ENCODE measurements at regions not wholly inside any gene's neighbourhood (a gene's known extent, or its start where the extent isn't known, plus 50 kb on each side); places are given as distances from the start of the nearest gene placed in this dataset.

DNA sequence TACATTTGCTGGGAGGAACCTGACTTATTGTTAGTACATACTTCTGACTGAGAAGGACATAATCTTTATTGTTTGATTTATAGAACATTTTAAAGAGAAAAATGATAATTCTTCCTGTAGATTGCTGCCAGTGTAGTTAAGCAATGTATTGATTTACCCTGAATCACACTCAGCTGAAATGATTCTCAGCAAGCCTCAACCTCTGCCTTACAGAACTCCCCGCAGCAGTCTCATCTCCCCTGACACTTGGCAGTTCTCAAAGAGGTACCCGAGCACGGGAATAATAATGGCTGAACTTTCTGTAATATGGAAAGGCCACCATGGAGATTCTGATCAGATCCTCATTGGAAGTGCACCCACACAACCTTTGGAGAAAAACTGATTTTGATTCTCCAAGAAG lies 74.9 kb upstream of the RFX3 start:
- H3K4me1 ChIP-seq (ENCODE audit: control insufficient read depth, insufficient read depth, low read length), result peaks cover 4% of the 10 kb centered on the region; the same call in 1 of the 2 replicates
- no peak overlapping the region for H3K27ac ChIP-seq (ENCODE audit: low read depth, low read length)
- no peaks in the 10 kb centered on the region for H3K27me3 ChIP-seq (ENCODE audit: control insufficient read depth, insufficient read depth, low read length)
- H3K4me3 ChIP-seq (ENCODE audit: low read depth, low read length), result no peak overlapping the region
- no peaks in the 10 kb centered on the region for H3K36me3 ChIP-seq (ENCODE audit: control insufficient read depth, insufficient read depth, low read length)
- H3K9ac ChIP-seq (ENCODE audit: low read depth, low read length), result no peak overlapping the region
- no peaks in the 10 kb centered on the region for H3K9me3 ChIP-seq (ENCODE audit: control insufficient read depth, insufficient read depth, low read length)

DNA sequence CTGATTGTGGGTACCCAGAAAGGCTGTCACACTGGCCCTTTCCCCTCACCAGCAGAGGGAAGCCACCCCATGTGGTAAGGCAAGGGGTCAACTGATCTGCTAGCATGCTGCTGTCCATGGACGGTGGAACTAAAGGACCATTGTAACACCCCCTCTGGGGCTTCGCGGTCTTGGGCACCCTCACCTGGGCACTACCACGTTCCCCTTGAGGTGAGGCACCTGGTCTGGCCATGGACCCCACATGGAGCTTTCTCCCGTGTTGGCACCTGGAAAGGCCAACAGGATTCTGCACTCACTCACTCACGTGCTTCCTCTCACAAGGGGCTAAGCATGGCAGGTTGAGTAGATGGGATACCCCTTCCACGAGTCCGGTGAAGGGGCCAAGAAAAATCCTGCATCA lies 72.0 kb upstream of the RFX3 start:
- H3K9me3 ChIP-seq (ENCODE audit: control insufficient read depth, insufficient read depth, low read length), result no peaks in the 10 kb centered on the region
- no peaks in the 10 kb centered on the region for H3K27me3 ChIP-seq (ENCODE audit: control insufficient read depth, insufficient read depth, low read length)
- H3K4me1 ChIP-seq (ENCODE audit: control insufficient read depth, insufficient read depth, low read length), result no peaks in the 10 kb centered on the region
- no peak overlapping the region for H3K27ac ChIP-seq (ENCODE audit: low read depth, low read length)
- H3K9ac ChIP-seq (ENCODE audit: low read depth, low read length), result no peak overlapping the region
- H3K4me3 ChIP-seq (ENCODE audit: low read depth, low read length), result no peak overlapping the region
- no peaks in the 10 kb centered on the region for H3K36me3 ChIP-seq (ENCODE audit: control insufficient read depth, insufficient read depth, low read length)

DNA sequence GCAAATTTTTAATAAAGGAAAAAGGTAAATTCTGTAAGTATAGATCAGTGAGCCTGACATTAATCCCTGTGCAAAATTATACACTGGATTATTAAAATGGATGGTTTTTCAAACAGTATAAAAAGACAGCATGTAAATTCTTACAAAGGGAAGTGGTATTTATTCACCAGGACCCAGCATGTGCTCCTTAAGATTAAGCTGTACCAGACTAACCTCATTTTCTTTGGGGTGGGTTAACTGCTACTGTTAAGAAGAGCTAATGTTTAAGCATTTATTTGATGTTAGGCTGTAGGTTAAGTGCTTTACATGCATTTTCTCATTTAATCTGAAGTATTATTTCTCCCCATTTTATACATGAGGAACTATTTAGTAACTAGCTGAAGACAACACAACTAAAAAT lies 60.3 kb upstream of the RFX3 start:
- Histone ChIP-seq H3K9me3 (ENCODE audit: control insufficient read depth, insufficient read depth, low read length) (no peaks in the 10 kb centered on the region; the same call in 1 of the 2 replicates), H3K36me3 (ENCODE audit: control insufficient read depth, insufficient read depth, low read length) (no peaks in the 10 kb centered on the region), H3K9ac (ENCODE audit: low read depth, low read length) (no peak overlapping the region), H3K4me3 (ENCODE audit: low read depth, low read length) (no peak overlapping the region), H3K4me1 (ENCODE audit: control insufficient read depth, insufficient read depth, low read length) (no peaks in the 10 kb centered on the region), H3K27ac (ENCODE audit: low read depth, low read length) (no peak overlapping the region), H3K27me3 (ENCODE audit: control insufficient read depth, insufficient read depth, low read length) (no peaks in the 10 kb centered on the region)

GRCh38 chr9:3585606-3586005 lies 59.8 kb upstream of the RFX3 start:
- Histone ChIP-seq H3K4me1 (ENCODE audit: control insufficient read depth, insufficient read depth, low read length) (no peaks in the 10 kb centered on the region), H3K36me3 (ENCODE audit: control insufficient read depth, insufficient read depth, low read length) (no peaks in the 10 kb centered on the region), H3K4me3 (ENCODE audit: low read depth, low read length) (no peak overlapping the region), H3K27me3 (ENCODE audit: control insufficient read depth, insufficient read depth, low read length) (no peaks in the 10 kb centered on the region), H3K27ac (ENCODE audit: low read depth, low read length) (no peak overlapping the region), H3K9me3 (ENCODE audit: control insufficient read depth, insufficient read depth, low read length) (no peaks in the 10 kb centered on the region; the same call in 1 of the 2 replicates), H3K9ac (ENCODE audit: low read depth, low read length) (no peak overlapping the region)

- Histone ChIP-seq H3K27ac (ENCODE audit: low read depth, low read length) (no peak overlapping the region), H3K9me3 (ENCODE audit: control insufficient read depth, insufficient read depth, low read length) (no peaks in the 10 kb centered on the region; the same call in 1 of the 2 replicates), H3K27me3 (ENCODE audit: control insufficient read depth, insufficient read depth, low read length) (no peaks in the 10 kb centered on the region), H3K4me1 (ENCODE audit: control insufficient read depth, insufficient read depth, low read length) (no peaks in the 10 kb centered on the region), H3K36me3 (ENCODE audit: control insufficient read depth, insufficient read depth, low read length) (no peaks in the 10 kb centered on the region), H3K4me3 (ENCODE audit: low read depth, low read length) (no peak overlapping the region), H3K9ac (ENCODE audit: low read depth, low read length) (no peak overlapping the region)
Measured at GRCh38 chr9:3578786-3579185, 53.0 kb upstream of the RFX3 start.

DNA sequence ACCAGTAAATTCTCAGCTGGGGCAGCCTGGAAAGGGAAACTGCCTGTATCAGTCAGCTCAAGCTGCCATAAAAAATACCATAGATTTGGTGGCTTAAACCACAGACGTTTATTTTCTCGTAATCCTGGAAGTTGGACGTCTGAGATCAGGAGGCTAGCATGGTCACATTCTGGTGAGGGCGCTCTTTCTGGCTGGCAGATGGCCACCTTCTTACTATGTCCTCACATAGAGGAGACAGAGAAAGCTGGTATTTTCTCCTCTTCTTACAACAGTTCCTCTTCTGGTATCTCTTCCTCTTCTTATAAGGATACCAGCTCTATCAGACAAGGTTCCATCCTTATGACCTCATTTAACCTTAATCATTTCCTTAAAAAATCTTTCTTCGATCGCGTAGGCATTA lies 50.5 kb upstream of the RFX3 start:
- Histone ChIP-seq H3K9ac (ENCODE audit: low read depth, low read length) (no peak overlapping the region), H3K4me3 (ENCODE audit: low read depth, low read length) (no peak overlapping the region), H3K36me3 (ENCODE audit: control insufficient read depth, insufficient read depth, low read length) (no peaks in the 10 kb centered on the region), H3K9me3 (ENCODE audit: control insufficient read depth, insufficient read depth, low read length) (no peaks in the 10 kb centered on the region; the same call in 1 of the 2 replicates), H3K27me3 (ENCODE audit: control insufficient read depth, insufficient read depth, low read length) (no peaks in the 10 kb centered on the region), H3K4me1 (ENCODE audit: control insufficient read depth, insufficient read depth, low read length) (no peaks in the 10 kb centered on the region), H3K27ac (ENCODE audit: low read depth, low read length) (no peak overlapping the region)

DNA sequence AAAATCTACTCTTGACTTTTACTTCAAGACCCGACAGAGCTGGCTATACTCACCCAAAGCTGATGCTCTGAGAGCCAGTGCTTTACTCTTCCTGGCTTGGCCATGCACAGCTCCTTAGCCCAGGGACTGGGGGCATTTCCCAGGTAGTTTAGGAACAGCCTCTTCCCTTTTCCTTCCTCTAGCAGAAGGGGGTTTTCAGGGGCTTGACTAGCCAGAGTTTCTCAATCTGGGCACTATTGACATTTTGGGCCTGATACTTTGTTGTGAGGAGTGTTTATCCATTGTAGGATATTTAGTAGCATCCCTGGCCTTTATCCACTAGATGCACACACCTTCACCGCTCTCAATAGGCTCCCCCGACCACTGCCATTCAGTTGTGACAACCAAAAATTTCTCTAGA lies 50.0 kb upstream of the RFX3 start:
- no peak overlapping the region for H3K9ac ChIP-seq (ENCODE audit: low read depth, low read length)
- H3K4me3 ChIP-seq (ENCODE audit: low read depth, low read length), result no peak overlapping the region
- H3K4me1 ChIP-seq (ENCODE audit: control insufficient read depth, insufficient read depth, low read length), result no peaks in the 10 kb centered on the region

More for the DNA sequence above, 50.0 kb upstream of the RFX3 start:
- H3K9me3 ChIP-seq (ENCODE audit: control insufficient read depth, insufficient read depth, low read length), result no peaks in the 10 kb centered on the region; the same call in 1 of the 2 replicates
- no peak overlapping the region for H3K27ac ChIP-seq (ENCODE audit: low read depth, low read length)
- H3K36me3 ChIP-seq (ENCODE audit: control insufficient read depth, insufficient read depth, low read length), result no peaks in the 10 kb centered on the region
- H3K27me3 ChIP-seq (ENCODE audit: control insufficient read depth, insufficient read depth, low read length), result no peaks in the 10 kb centered on the region

All from HUES48 (cell line).